H1 (cell line): ENCODE measurements at regions not wholly inside any gene's neighbourhood (a gene's known extent, or its start where the extent isn't known, plus 50 kb on each side); places are given as distances from the start of the nearest gene placed in this dataset.

ENCODE experiments used
- TF ChIP-seq, protein P1 (sequence below): IDR thresholded peaks from 2 replicates; pipeline ENCODE4 v1.6.1; 2011; ENCODE audit warnings: low read length, improper control_type of control experiment

- TF ChIP-seq, protein P1, sequence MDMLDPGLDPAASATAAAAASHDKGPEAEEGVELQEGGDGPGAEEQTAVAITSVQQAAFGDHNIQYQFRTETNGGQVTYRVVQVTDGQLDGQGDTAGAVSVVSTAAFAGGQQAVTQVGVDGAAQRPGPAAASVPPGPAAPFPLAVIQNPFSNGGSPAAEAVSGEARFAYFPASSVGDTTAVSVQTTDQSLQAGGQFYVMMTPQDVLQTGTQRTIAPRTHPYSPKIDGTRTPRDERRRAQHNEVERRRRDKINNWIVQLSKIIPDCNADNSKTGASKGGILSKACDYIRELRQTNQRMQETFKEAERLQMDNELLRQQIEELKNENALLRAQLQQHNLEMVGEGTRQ: no peak
Observed at GRCh38 chr15:56528136-56528535, 63.2 kb upstream of the MNS1 start (continued).
